Prostate gland (tissue), 2 donors: ENCODE measurements at regions not wholly inside any gene's neighbourhood (a gene's known extent, or its start where the extent isn't known, plus 50 kb on each side); places are given as distances from the start of the nearest gene placed in this dataset.
"Not testable (repeated sequence)": the region's sequence is repeated elsewhere in the genome, so short reads cannot be mapped to it uniquely, and the experiment has no call there.

Experiments used
- DNase-seq: peaks from one replicate; pipeline ENCODE4 v3.0.0-alpha.2; 2019; ENCODE audit warnings: low spot score
- H3K27ac ChIP-seq, 2 donors: fragments of 200-600 bp; sonication (generic); 2 replicates each; pipeline ENCODE4 v1.5.1; 2017 to 2019
- H3K27me3 ChIP-seq: fragments of 200-600 bp; sonication (generic); replicated peaks from 2 replicates; pipeline ENCODE4 v1.5.1; 2019; ENCODE audit not compliant: insufficient read depth
- H3K36me3 ChIP-seq, 2 donors: fragments of 200-600 bp; sonication (generic); 1 replicate in 1 of 2; 2 replicates in 1 of 2; pipeline versions ENCODE4 v1.5.1 to v1.8.1; 2017 to 2019
- H3K4me1 ChIP-seq: fragments of 200-600 bp; sonication (generic); replicated peaks from 2 replicates; pipeline ENCODE4 v1.5.1; 2019
- H3K4me3 ChIP-seq, 2 donors: fragments of 200-600 bp; sonication (generic); 2 replicates each; pipeline ENCODE4 v1.5.1; 2017 to 2019
- H3K9me3 ChIP-seq: fragments of 200-600 bp; sonication (generic); 2 replicates; pipeline ENCODE4 v1.5.1; 2017
- POLR2A ChIP-seq: fragments of 450-650 bp; IDR thresholded peaks from one replicate; pipeline ENCODE4 v1.6.1; 2016; ENCODE audit warnings: antibody characterized with exemption, mild to moderate bottlenecking
- POLR2AphosphoS5 ChIP-seq: sonication (generic); formaldehyde crosslinking; IDR thresholded peaks from one replicate; pipeline ENCODE4 v1.6.1; 2017; ENCODE audit warnings: antibody characterized with exemption
- WGBS: methylation state at CpG from one replicate; pipeline ENCODE4 v1.1.5; 2018; 5-methylcytosine and 5-hydroxymethylcytosine counted together
- intact Hi-C: fragments of 100-400 bp; cut with DNase I; formaldehyde crosslinking; loops from one replicate; pipeline ENCODE4 v1.14.2; 2022
- TF ChIP-seq, protein P1 (sequence below), 4 experiments: fragments of 200-600 bp in 2 of 4; fragments of 450-650 bp in 2 of 4; sonication (generic) in 2 of 4; IDR thresholded peaks; 1 replicate in 3 of 4; 2 replicates in 1 of 4; pipeline ENCODE4 v1.5.1; 2016 to 2019; ENCODE audit warnings: antibody characterized with exemption in 4 of 4, mild to moderate bottlenecking in 2 of 4, moderate library complexity in 2 of 4

DNA sequence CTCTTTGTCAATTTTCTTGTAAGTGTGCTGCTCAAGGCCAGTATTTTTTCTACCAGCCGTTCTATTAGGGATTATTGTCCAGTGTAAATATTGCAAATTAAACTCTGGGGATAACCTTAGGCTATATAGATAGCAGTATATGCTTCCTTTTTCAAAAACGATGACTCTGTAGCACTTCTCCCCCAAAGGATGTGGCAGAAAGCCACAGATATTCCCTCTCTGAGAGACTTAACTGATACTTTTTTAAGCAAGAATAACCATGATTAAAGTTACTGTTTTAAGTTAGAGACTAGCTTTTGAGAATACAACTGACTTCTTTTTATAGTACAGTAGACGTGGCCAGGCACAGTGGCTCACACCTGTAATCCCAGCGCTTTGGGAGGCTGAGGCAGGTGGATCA, 130.0 kb downstream of the FHIP1A start:
- TF ChIP-seq POLR2A (no peak), POLR2AphosphoS5 (no peak)
- TF ChIP-seq, protein P1, sequence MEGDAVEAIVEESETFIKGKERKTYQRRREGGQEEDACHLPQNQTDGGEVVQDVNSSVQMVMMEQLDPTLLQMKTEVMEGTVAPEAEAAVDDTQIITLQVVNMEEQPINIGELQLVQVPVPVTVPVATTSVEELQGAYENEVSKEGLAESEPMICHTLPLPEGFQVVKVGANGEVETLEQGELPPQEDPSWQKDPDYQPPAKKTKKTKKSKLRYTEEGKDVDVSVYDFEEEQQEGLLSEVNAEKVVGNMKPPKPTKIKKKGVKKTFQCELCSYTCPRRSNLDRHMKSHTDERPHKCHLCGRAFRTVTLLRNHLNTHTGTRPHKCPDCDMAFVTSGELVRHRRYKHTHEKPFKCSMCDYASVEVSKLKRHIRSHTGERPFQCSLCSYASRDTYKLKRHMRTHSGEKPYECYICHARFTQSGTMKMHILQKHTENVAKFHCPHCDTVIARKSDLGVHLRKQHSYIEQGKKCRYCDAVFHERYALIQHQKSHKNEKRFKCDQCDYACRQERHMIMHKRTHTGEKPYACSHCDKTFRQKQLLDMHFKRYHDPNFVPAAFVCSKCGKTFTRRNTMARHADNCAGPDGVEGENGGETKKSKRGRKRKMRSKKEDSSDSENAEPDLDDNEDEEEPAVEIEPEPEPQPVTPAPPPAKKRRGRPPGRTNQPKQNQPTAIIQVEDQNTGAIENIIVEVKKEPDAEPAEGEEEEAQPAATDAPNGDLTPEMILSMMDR (IDR thresholded peaks at IDR 0.05), result no peak
- Histone ChIP-seq H3K9me3 (no peaks in the 10 kb centered on the region), H3K27me3 (no peaks in the 10 kb centered on the region), H3K36me3 (no peaks in the 10 kb centered on the region), H3K4me3 (no peak overlapping the region), H3K27ac (no peak overlapping the region), H3K4me1 (peaks cover 11% of the 10 kb centered on the region)
- no peak for DNase-seq
- intact Hi-C loops, result no loop called here
- 78% methylated on average over 4 of the region's 4 CpGs for WGBS

DNA sequence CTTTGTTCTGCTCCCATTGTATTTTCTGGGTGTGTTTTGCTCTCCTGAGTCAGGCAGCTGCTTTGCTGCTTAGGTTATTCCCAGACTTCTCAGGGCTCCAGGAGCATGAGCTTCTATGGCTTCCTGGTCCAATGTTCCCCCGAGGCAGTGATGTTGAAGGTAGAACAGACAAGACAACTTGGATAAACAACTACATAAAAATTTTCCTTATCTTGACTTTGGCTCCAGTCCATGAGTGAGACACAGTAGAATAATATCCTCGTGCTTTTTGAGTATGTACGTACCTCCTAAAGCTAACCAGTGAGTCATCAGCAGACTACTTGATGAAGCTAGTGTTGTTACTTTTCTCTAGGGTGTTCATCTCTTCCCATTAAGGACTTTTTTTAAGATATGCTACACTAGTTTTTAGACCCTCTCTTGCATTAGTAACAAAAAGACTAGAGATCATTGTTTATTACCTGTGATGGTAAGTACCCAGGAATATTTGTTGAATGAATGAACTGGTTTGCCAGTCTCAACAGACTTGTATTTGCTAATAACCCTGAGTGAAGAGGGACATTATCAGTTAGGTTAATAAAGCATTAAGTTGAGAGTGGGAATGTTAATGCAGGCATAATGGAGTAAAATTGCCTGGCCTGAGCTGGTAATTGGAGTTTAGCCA, 131.9 kb downstream of the FHIP1A start:
- no peaks in the 10 kb centered on the region for H3K27me3 ChIP-seq
- 14% methylated on average over 3 of the region's 3 CpGs for WGBS
- peaks cover 11% of the 10 kb centered on the region for H3K4me1 ChIP-seq
- TF ChIP-seq, protein P1 (IDR thresholded peaks at IDR 0.05), result no peak
- TF ChIP-seq POLR2AphosphoS5, result peak; percentile 92
- DNase-seq, result peak; percentile 88
- H3K4me3 ChIP-seq, result no peak overlapping the region
- peak overlapping the region; percentile 54 to 76 for H3K27ac ChIP-seq
- no peaks in the 10 kb centered on the region for H3K9me3 ChIP-seq
- no peaks in the 10 kb centered on the region for H3K36me3 ChIP-seq
- intact Hi-C loops, result no loop called here

DNA sequence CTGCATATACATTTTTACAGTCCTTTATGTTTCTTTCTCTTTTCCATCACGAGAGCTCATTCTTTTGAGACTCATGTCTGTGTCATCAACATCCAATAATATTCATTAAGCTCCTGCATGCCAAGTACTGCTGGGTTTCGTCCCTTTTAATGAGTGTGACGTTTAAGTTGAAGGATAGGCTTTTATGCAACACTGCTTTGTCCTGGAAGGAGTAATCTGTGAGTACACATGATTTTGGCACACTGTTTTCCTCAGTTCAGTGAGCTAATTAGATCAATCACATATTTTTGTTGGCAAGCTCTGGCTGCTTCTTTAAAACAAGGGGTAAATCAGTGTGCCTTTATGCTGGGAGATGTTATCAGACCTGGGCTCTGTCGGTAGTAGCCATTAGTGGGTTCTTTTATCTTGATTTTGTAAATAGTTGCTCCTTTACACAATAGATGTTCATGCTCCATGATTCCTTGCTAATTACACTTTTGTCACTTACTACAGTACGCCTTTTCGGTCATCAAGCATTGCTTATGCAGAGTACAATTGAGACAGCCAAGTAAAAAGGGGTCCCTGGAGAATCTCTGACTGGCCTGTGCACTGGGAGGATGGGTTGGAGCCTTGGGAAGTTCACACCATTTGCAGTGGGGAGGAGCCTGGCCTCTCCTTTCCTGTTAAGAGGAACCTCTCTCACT, 132.6 kb downstream of the FHIP1A start:
- H3K4me3 ChIP-seq, result no peak overlapping the region
- peak; percentile 47 for DNase-seq

DNA sequence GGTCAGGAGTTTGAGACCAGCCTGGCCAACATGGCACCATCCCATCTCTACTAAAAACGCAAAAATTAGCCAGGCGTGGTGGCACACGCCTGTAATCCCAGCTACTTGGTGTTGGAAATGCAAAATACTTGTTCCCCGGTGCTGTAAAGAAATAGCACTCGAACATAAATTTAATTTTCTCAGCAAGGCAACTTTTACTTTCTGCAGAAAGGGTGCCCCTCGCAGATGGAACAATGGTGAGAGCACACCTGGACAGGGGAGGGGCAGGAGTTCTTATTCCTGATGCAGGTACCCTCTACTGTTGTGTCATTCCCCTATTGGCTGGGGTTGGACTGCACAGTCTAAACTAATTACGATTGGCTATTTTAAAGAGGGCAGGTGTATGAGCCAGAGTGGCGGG, 139.7 kb downstream of the FHIP1A start:
- intact Hi-C loops, result no loop called here
- no peaks in the 10 kb centered on the region for H3K27me3 ChIP-seq
- no peak for DNase-seq
- no peaks in the 10 kb centered on the region for H3K4me1 ChIP-seq
- H3K36me3 ChIP-seq, result no peaks in the 10 kb centered on the region
- H3K9me3 ChIP-seq, result no peaks in the 10 kb centered on the region
- no peak overlapping the region for H3K4me3 ChIP-seq
- WGBS, result 86% methylated on average over 8 of the region's 8 CpGs
- TF ChIP-seq, protein P1 (IDR thresholded peaks at IDR 0.05), result no peak
- TF ChIP-seq POLR2A, result no peak
- TF ChIP-seq POLR2AphosphoS5, result no peak
- H3K27ac ChIP-seq, result no peak overlapping the region

More for the DNA sequence above, 132.6 kb downstream of the FHIP1A start:
- H3K9me3 ChIP-seq, result no peaks in the 10 kb centered on the region
- TF ChIP-seq, protein P1 (IDR thresholded peaks at IDR 0.05), result no peak
- TF ChIP-seq POLR2AphosphoS5, result peak; percentile 32
- TF ChIP-seq POLR2A, result no peak
- H3K4me1 ChIP-seq, result peaks cover 11% of the 10 kb centered on the region
- H3K27ac ChIP-seq, result peak overlapping the region; percentile 54 to 76
- WGBS, result 22% methylated on average over 6 of the region's 6 CpGs
- intact Hi-C loops, result no loop called here
- H3K36me3 ChIP-seq, result no peaks in the 10 kb centered on the region
- no peaks in the 10 kb centered on the region for H3K27me3 ChIP-seq

DNA sequence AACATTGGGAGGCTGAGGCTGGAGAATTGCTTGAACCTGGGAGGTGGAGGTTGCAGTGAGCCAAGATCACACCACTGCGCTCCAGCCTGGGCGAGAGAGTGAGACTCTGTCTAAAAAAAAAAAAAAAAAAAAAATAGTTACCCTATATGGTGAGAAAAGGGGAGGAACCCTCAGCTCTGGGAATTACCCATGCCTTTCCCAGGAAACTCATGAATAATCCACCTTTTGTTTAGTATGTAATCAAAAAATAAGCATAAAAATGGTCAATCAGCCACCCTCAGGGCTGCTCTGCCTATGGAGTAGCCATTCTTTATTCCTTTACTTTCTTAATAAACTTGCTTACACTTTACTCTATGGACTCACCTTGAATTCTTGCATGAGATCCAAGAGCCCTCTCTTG, 140.4 kb downstream of the FHIP1A start:
- intact Hi-C loops, H3K36me3 ChIP-seq, H3K27ac ChIP-seq, H3K27me3 ChIP-seq, H3K4me1 ChIP-seq, H3K9me3 ChIP-seq, H3K4me3 ChIP-seq, DNase-seq: not testable (repeated sequence)
- 91% methylated on average over 2 of the region's 2 CpGs for WGBS
